ENCODE measurements at regions not wholly inside any gene's neighbourhood (a gene's known extent, or its start where the extent isn't known, plus 50 kb on each side); places are given as distances from the start of the nearest gene placed in this dataset.

GRCh38 chr2:204207866-204208265, 271.3 kb downstream of the ICOS start:
- intact Hi-C loops (cut with DNase I): no loop called here
- 76% methylated on average over 1 of the region's 1 CpG for WGBS, 2 donors
- DNase-seq: no peak
- Histone ChIP-seq H3K36me3 (no peaks in the 10 kb centered on the region), H3K4me1 (no peaks in the 10 kb centered on the region), H3K27me3 (no peaks in the 10 kb centered on the region), H3K9me3 (no peaks in the 10 kb centered on the region), H3K27ac (no peak overlapping the region), H3K4me3 (no peak overlapping the region)
- no peak for ATAC-seq
- TF ChIP-seq, protein P1, sequence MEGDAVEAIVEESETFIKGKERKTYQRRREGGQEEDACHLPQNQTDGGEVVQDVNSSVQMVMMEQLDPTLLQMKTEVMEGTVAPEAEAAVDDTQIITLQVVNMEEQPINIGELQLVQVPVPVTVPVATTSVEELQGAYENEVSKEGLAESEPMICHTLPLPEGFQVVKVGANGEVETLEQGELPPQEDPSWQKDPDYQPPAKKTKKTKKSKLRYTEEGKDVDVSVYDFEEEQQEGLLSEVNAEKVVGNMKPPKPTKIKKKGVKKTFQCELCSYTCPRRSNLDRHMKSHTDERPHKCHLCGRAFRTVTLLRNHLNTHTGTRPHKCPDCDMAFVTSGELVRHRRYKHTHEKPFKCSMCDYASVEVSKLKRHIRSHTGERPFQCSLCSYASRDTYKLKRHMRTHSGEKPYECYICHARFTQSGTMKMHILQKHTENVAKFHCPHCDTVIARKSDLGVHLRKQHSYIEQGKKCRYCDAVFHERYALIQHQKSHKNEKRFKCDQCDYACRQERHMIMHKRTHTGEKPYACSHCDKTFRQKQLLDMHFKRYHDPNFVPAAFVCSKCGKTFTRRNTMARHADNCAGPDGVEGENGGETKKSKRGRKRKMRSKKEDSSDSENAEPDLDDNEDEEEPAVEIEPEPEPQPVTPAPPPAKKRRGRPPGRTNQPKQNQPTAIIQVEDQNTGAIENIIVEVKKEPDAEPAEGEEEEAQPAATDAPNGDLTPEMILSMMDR (IDR thresholded peaks at IDR 0.05): no peak
- FAIRE-seq: no peak

DNA sequence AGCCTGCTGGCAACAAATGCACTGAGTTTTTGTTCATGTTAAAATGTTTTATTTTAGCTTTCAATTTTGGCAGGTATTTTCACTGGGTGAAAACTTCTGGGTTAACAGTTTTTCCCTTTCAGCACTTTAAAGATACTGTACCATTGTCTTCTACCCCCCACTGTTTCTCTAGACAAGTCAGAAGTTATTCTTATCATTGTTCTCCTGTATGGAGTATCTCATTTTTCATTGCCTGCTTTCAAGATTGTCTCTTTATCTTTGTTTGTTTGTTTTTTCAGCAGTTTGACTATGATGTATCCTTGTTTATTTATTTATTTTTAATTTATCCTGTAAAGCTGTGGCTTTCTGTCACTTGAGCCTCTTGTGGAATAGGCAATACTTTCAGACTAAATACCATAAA, 277.0 kb downstream of the ICOS start:
- no peaks in the 10 kb centered on the region for H3K9me3 ChIP-seq
- FAIRE-seq (no peak), DNase-seq (no peak), ATAC-seq (no peak)
- H3K27me3 ChIP-seq: no peaks in the 10 kb centered on the region
- H3K36me3 ChIP-seq: no peaks in the 10 kb centered on the region
- no peaks in the 10 kb centered on the region for H3K4me1 ChIP-seq
- H3K4me3 ChIP-seq: no peak overlapping the region
- TF ChIP-seq, protein P1 (IDR thresholded peaks at IDR 0.05): no peak
- intact Hi-C loops (cut with DNase I): no loop called here
- no peak overlapping the region for H3K27ac ChIP-seq

DNA sequence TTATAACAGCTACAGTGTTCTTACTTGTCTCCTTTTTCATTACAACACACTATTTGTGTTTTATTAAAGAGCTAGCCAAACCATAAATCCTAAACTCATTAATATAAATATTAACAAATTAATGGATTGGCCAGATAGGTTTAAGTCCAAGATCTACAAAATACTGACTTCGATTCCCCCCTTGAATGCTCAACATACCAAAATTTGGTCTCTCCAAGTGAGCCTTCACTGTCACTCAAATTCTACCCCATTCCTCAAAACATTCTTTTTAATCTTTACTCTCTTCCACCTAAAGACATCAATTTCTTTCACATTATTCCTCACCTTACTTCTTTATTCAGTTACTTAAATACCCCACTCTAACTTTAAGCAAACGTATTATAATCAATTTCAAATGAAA, 281.5 kb downstream of the ICOS start:
- no peak for FAIRE-seq
- WGBS, 2 donors: 78 to 90% methylated on average over 2 of the region's 2 CpGs

GRCh38 chr2:204219196-204219595, 282.6 kb downstream of the ICOS start:
- WGBS, 2 donors: 69 to 82% methylated on average over 2 of the region's 2 CpGs
- H3K9me3 ChIP-seq: no peaks in the 10 kb centered on the region
- FAIRE-seq (no peak), ATAC-seq (no peak), DNase-seq (no peak)
- no peaks in the 10 kb centered on the region for H3K4me1 ChIP-seq
- H3K36me3 ChIP-seq: no peaks in the 10 kb centered on the region
- H3K27me3 ChIP-seq: no peaks in the 10 kb centered on the region
- intact Hi-C loops (cut with DNase I): no loop called here
- H3K4me3 ChIP-seq: no peak overlapping the region
- no peak overlapping the region for H3K27ac ChIP-seq
- TF ChIP-seq, protein P1 (IDR thresholded peaks at IDR 0.05): no peak

More for the DNA sequence above, 281.5 kb downstream of the ICOS start:
- ATAC-seq: no peak
- no peak overlapping the region for H3K4me3 ChIP-seq
- no peaks in the 10 kb centered on the region for H3K36me3 ChIP-seq
- H3K4me1 ChIP-seq: no peaks in the 10 kb centered on the region
- TF ChIP-seq, protein P1 (IDR thresholded peaks at IDR 0.05): no peak
- H3K27ac ChIP-seq: no peak overlapping the region
- no peaks in the 10 kb centered on the region for H3K27me3 ChIP-seq
- intact Hi-C loops (cut with DNase I): no loop called here
- DNase-seq: no peak
- H3K9me3 ChIP-seq: no peaks in the 10 kb centered on the region

DNA sequence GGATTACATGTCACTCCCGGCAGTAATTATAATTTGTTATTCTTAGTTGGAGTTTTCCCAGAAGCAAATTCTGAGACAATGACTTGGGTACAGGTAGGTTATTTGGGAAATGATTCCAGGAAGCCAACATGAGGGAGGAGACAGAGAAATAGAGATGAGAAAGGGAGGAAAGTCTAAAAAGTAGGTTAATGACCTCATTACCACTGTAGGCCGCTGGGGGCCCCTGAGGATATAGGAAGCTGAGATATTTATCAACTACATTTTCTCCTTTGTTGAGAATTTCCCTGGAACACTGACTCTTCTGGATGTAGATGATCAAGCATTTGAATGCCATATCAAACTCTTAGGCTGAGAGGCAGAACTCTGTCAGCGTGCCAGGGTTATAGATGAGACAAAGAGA, 284.3 kb downstream of the ICOS start:
- FAIRE-seq (no peak), DNase-seq (no peak), ATAC-seq (no peak)
- Histone ChIP-seq H3K4me1 (no peaks in the 10 kb centered on the region), H3K9me3 (no peaks in the 10 kb centered on the region), H3K4me3 (no peak overlapping the region), H3K27ac (no peak overlapping the region), H3K27me3 (no peaks in the 10 kb centered on the region), H3K36me3 (no peaks in the 10 kb centered on the region)
- intact Hi-C loops (cut with DNase I): no loop called here
- WGBS, 2 donors: 63 to 76% methylated on average over 3 of the region's 3 CpGs
- TF ChIP-seq, protein P1 (IDR thresholded peaks at IDR 0.05): no peak

Measured in pancreas (tissue), 10 donors.